ENCODE measurements at regions not wholly inside any gene's neighbourhood (a gene's known extent, or its start where the extent isn't known, plus 50 kb on each side); places are given as distances from the start of the nearest gene placed in this dataset.

GRCh38 chr1:8251635-8252034, 66.3 kb upstream of the SLC45A1 start:
- WGBS, 3 donors = 70 to 88% (median 79%) methylated on average over 9 of the region's 9 CpGs
- Histone ChIP-seq H3K4me3 (no peak overlapping the region), H3K27me3 (no peaks in the 10 kb centered on the region), H3K27ac (no peak overlapping the region), H3K36me3 (no peaks in the 10 kb centered on the region), H3K4me1 (ENCODE audit: insufficient read depth) (peaks cover 2% of the 10 kb centered on the region), H3K9me3 (no peaks in the 10 kb centered on the region)
- no peak for DNase-seq
- intact Hi-C loops (cut with DNase I) = no loop called here
- TF ChIP-seq CTCF (IDR thresholded peaks at IDR 0.05) = no peak
- no peak for TF ChIP-seq POLR2A (IDR thresholded peaks at IDR 0.05)
- TF ChIP-seq EP300 (IDR thresholded peaks at IDR 0.05) = no peak

GRCh38 chr1:8249838-8250237, 68.1 kb upstream of the SLC45A1 start:
- no peak for DNase-seq
- no peaks in the 10 kb centered on the region for H3K27me3 ChIP-seq
- WGBS, 3 donors = 52 to 65% (median 65%) methylated on average over 4 of the region's 4 CpGs
- H3K4me3 ChIP-seq = no peak overlapping the region
- H3K36me3 ChIP-seq = no peaks in the 10 kb centered on the region
- H3K9me3 ChIP-seq = no peaks in the 10 kb centered on the region
- peaks cover 2% of the 10 kb centered on the region for H3K4me1 ChIP-seq (ENCODE audit: insufficient read depth)
- TF ChIP-seq EP300 (IDR thresholded peaks at IDR 0.05) (no peak), CTCF (IDR thresholded peaks at IDR 0.05) (no peak), POLR2A (IDR thresholded peaks at IDR 0.05) (no peak)
- H3K27ac ChIP-seq = no peak overlapping the region
- intact Hi-C loops (cut with DNase I) = no loop called here

GRCh38 chr1:8247811-8248436, 70.0 kb upstream of the SLC45A1 start:
- no peaks in the 10 kb centered on the region for H3K9me3 ChIP-seq
- no peak for DNase-seq
- no peak overlapping the region for H3K27ac ChIP-seq
- no peaks in the 10 kb centered on the region for H3K36me3 ChIP-seq
- WGBS, 3 donors = 94 to 96% (median 95%) methylated on average over 10 of the region's 10 CpGs
- TF ChIP-seq EP300 (IDR thresholded peaks at IDR 0.05) (no peak), POLR2A (IDR thresholded peaks at IDR 0.05) (no peak), CTCF (IDR thresholded peaks at IDR 0.05) (no peak)
- peaks cover 2% of the 10 kb centered on the region for H3K4me1 ChIP-seq (ENCODE audit: insufficient read depth)
- intact Hi-C loops (cut with DNase I) = no loop called here
- H3K27me3 ChIP-seq = no peaks in the 10 kb centered on the region
- no peak overlapping the region for H3K4me3 ChIP-seq

GRCh38 chr1:8244304-8244703, 73.6 kb upstream of the SLC45A1 start:
- Histone ChIP-seq H3K27ac (no peak overlapping the region), H3K27me3 (no peaks in the 10 kb centered on the region), H3K4me1 (ENCODE audit: insufficient read depth) (no peaks in the 10 kb centered on the region), H3K9me3 (no peaks in the 10 kb centered on the region), H3K4me3 (no peak overlapping the region), H3K36me3 (no peaks in the 10 kb centered on the region)
- DNase-seq = no peak
- 63 to 80% (median 64%) methylated on average over 4 of the region's 4 CpGs for WGBS, 3 donors
- TF ChIP-seq POLR2A (IDR thresholded peaks at IDR 0.05) = no peak
- TF ChIP-seq EP300 (IDR thresholded peaks at IDR 0.05) = no peak
- TF ChIP-seq CTCF (IDR thresholded peaks at IDR 0.05) = no peak
- intact Hi-C loops (cut with DNase I) = no loop called here

Data from ovary (tissue), 7 donors.